GM19467 (cell line): ENCODE measurements at regions not wholly inside any gene's neighbourhood (a gene's known extent, or its start where the extent isn't known, plus 50 kb on each side); places are given as distances from the start of the nearest gene placed in this dataset.

Experiments
- ATAC-seq: cut with Tn5 transposase; IDR thresholded peaks from one replicate; pipeline ENCODE4 v1.9.1; 2021; ENCODE audit warnings: mild to moderate bottlenecking, moderate library complexity; ENCODE audit not compliant: unreplicated experiment

DNA sequence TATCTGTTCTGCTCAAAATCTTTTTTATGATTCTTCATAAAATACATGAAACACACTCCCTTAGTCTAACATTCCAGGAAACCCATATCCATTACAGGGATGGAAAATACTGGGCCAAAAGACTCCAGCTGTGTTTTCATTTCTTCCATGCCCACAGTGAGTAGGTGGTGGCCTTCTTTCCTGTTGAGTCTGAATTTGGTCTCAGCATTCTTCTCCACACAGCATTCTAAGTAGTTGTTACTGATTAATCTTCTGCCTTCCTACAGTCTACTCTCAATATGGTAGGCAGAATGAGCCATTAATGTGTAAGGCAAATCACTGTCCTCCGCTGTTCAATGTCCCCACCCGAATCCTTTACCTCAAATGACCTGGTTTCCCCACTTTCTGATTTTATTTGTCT, 370.6 kb upstream of the RPS6KA3 start:
- no peak for ATAC-seq

DNA sequence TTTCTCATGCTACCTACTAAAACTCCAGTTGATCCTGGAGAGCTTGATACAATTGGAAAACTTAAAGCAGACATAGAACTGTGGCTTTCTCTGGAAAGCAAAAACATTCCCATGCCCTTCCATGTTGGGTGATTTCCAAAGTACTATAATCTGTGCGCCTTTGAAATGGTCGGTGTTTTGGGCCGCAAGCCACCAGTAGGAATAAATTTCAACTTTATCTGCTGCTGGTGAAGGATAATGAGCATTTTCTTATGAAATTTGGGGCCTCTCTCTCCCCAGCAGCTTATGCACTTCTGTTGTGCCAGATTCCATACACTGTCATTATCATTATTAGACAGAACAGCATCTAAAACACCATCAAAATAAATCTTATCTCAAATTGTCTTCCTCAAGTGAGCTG, 366.7 kb upstream of the RPS6KA3 start:
- no peak for ATAC-seq

DNA sequence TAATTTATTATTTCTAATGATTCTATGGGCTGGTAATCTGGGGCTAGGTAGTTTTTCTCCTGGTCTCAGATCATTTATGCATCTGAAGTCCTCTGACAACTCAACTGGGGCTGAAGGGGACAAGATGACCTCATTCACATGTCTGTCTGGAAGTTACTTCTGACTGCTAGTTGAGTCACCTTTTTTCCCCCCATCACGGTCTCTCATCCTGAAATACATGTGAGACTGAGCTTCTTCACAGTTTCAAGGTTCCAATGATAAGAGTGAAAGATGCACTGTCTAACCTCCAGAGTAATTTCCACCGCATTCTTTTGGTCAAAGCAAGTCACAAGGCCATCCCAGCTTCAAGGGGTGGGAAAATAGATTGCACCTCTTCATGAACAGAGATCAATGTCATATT, 356.7 kb upstream of the RPS6KA3 start:
- ATAC-seq, result no peak

GRCh38 chrX:20620306-20620705, 353.6 kb upstream of the RPS6KA3 start:
- no peak for ATAC-seq

DNA sequence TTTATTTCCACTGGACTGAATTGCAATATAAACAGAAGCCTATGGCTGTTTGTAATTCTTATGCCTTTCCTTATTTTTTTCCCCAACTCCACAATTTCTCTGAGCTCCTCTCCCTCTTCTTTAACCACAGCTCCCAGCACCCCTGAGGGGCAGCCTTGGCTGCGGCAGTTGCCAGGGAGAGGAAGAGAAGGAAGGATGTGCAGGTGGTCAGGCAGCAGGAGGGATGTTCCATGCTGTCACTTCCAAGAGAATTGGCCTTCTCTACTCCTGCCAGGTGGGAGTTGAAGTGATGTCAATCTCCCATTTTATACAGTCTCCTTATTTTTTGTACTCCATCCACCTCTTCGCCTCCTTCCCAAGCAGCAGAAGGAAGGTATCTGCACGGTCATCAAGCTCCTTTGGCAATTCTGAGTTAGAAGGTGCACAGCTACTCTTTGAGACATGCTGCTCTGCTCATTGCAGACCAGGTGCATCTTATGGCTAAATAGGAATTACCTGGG, 343.3 kb upstream of the RPS6KA3 start:
- no peak for ATAC-seq

- ATAC-seq, result no peak
Measured at GRCh38 chrX:20606831-20607230, 340.1 kb upstream of the RPS6KA3 start.

GRCh38 chrX:20596856-20597255, 330.1 kb upstream of the RPS6KA3 start:
- ATAC-seq, result no peak

GRCh38 chrX:20595928-20596575, 329.3 kb upstream of the RPS6KA3 start:
- no peak for ATAC-seq

DNA sequence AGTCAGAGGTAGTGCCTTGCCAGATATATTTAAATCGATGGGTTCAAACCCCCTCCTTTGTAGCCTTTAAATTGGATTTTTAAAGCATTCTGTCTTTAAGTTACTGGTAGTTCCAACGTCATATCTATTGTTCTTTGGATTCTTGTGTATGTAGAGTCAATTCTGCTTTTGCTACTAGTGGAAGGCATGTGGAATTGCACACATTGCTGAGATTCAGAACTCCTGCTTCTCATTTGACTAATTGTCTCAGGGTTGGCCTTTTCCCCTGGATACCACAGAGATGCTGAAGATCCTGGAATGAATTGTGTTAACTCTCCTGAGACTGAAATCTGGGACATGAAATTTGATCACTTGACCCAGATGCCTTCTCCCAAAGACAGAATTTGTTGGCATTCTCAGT, 328.3 kb upstream of the RPS6KA3 start:
- ATAC-seq, result no peak

DNA sequence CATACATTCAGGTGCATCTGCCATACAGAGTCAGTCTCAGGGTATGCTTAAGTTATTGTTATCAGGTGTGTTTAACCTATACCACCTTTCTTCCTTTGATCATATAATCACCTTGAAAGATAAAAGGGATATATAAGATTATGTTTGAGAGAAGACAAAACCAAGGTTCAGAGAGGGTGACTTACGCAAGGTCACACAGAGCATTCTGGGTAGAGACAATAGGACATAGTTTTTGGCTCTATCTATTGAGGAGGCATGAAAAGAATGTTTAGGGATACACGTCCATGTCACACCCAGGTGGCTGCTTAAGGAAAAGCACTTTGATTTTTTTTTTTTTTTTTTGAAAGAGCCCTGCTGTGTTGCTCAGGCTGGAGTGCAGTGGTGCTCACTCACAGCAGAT, 327.1 kb upstream of the RPS6KA3 start:
- ATAC-seq, result no peak

DNA sequence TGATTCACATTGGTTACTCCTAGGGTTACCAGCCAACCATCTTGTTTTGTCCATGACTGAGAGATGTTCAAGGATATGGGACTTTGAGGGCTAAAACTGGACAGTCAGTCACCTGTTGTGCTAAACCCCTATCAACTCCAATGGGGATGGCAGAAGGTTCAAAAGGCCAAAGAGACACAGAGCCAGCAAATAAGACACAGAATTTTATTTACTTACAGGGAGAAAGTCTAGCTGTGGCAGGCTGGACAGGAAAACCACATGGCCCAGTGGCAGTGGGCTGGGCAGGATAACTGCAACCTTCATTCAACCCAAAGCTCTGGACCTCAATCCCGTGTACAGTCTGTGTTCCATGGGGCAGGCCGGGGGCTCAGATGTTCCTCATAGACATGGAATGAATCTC, 326.7 kb upstream of the RPS6KA3 start:
- ATAC-seq, result no peak

DNA sequence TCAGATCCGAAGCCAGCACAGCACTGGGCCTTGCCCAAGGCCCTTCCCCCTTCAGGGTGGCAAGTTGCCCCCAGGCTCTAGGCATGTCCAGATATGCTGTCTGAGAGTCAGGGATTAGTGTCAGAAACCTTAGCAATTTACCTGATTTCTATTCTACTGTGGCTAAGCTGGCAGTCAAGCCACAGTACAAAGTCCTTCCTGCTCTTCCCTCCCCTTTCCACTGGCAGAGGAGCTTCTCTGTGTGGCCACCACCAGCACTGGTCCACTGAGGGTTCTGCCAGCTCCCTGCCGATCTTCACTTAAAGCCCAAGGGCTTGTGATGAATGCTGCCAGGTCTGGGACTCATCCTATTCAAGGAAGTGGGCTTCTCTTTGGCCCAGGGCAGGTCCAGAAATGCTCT, 324.5 kb upstream of the RPS6KA3 start:
- no peak for ATAC-seq

- ATAC-seq, result no peak
Measured at GRCh38 chrX:20585782-20586181, 319.1 kb upstream of the RPS6KA3 start.

GRCh38 chrX:20571611-20572010, 304.9 kb upstream of the RPS6KA3 start:
- no peak for ATAC-seq

GRCh38 chrX:20567108-20567507, 300.4 kb upstream of the RPS6KA3 start:
- ATAC-seq, result no peak

DNA sequence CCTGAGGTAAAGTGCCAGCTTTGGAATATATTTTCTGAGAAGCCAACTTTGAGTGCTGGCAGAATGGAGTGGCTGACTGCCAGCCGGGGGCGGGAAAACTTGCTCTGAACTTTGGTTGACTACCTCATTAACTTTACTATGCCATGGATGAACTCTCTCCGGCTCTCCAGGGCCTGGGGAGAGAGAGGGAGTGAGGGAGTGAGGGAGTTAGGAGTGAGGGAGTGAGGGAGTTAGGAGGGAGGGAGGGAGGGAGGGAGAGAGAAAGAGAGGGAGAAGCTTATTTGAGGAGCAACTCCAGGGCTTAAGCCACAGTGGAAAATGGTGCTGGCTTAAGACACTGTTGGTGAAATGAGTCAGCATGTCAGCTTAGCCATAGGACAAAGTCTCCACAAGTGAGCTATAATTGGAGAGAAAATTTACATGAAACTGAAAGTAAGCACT, 280.9 kb upstream of the RPS6KA3 start:
- ATAC-seq, result peak; percentile 59

DNA sequence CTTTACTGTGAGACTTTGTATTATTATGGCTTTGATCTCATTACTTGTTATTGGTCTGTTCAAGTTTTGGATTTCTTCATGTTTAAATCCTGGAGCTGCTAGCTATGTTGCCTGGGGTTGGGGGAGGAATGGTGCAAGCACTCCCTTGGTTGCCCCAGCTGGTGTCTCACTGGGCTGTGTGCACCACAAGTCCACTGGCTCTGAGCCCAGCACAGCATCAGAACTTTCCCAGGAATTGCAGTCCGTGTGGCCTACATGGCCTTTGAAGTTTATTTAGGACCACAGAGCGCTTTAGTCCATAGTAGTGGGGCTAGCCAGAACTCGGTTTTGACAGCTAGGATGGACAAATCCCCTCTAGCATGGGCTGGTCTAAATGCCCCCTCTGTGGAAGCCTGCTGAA, 278.8 kb upstream of the RPS6KA3 start:
- no peak for ATAC-seq

DNA sequence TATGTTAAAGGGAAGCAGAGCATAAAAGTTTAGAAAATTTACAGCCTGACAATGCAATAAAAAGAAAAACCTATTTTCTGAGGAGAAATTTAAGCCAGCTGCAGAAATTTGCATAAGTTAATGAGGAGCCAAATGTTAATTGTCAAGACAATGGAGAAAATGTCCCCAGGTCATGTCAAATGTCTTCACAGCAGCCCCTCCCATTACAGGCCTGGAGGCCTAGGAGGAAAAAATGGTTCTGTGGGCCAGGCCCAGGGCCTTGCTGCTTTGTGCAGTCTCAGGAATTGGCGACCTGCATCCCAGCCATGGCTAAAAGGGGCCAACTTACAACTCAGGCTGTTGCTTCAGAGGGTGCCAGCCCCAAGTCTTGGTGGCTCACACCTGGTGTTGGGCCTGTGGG, 275.4 kb upstream of the RPS6KA3 start:
- ATAC-seq, result no peak

GRCh38 chrX:20538974-20539373, 272.3 kb upstream of the RPS6KA3 start:
- no peak for ATAC-seq

GRCh38 chrX:20531667-20532066, 265.0 kb upstream of the RPS6KA3 start:
- ATAC-seq, result no peak

- ATAC-seq, result peak; percentile 57
Measured at GRCh38 chrX:20530406-20530921, 263.8 kb upstream of the RPS6KA3 start.

DNA sequence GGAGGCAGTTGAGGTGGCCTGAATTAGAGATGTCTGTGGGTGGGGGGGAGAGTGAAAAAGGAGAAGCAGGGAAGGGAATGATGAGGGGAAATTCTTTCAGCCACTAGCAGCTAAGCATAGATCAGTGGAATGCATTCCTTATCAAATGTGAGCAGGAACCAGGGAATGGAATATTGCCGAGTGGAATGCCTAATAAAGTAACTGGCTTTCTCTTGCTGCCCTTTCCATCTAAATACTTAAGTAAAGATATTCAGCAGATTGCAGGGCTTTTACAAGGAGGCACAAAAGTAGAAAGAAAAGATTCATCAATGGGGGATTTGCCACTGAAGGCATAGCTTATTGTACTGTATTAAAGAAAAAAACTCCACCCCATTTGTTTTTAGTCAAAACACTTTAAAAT, 263.0 kb upstream of the RPS6KA3 start:
- ATAC-seq, result no peak

- ATAC-seq, result no peak
Measured at GRCh38 chrX:20529301-20529700, 262.6 kb upstream of the RPS6KA3 start.
